GM13976 (cell line): ENCODE measurements at regions not wholly inside any gene's neighbourhood (a gene's known extent, or its start where the extent isn't known, plus 50 kb on each side); places are given as distances from the start of the nearest gene placed in this dataset.

Experiments used
- DNase-seq: peaks from one replicate; pipeline ENCODE4 v3.0.0; 2012; ENCODE audit warnings: low spot score
- CTCF ChIP-seq: IDR thresholded peaks from 2 replicates; pipeline ENCODE4 v1.5.1; 2012; ENCODE audit warnings: borderline replicate concordance, mild to moderate bottlenecking; ENCODE audit not compliant: insufficient read depth; ENCODE audit errors: extremely low read depth, missing control alignments, control extremely low read depth
- in situ Hi-C: fragments of 300-500 bp; cut with MboI; formaldehyde crosslinking; loops from one replicate; pipeline ENCODE4 v1.12.0; 2022; ENCODE audit warnings: low sequenced_read_pairs, mixed read lengths, inconsistent platforms; ENCODE audit not compliant: unreplicated experiment

GRCh38 chr13:50152224-50152623, 137.0 kb downstream of the KCNRG start:
- no peak for DNase-seq
- no peak for TF ChIP-seq CTCF
- in situ Hi-C loops: no loop called here

- DNase-seq: peak; percentile 27
- no peak for TF ChIP-seq CTCF
- in situ Hi-C loops: no loop called here
Measured at GRCh38 chr13:50152655-50153309, 137.5 kb downstream of the KCNRG start.

- in situ Hi-C loops: no loop called here
- no peak for DNase-seq
- TF ChIP-seq CTCF: no peak
Measured at GRCh38 chr13:50153401-50153800, 138.2 kb downstream of the KCNRG start.

GRCh38 chr13:50153876-50154275, 138.6 kb downstream of the KCNRG start:
- no peak for TF ChIP-seq CTCF
- in situ Hi-C loops: no loop called here
- DNase-seq: no peak

- in situ Hi-C loops: no loop called here
- DNase-seq: no peak
- no peak for TF ChIP-seq CTCF
Measured at GRCh38 chr13:50154697-50155096, 139.5 kb downstream of the KCNRG start.

- TF ChIP-seq CTCF: no peak
- no peak for DNase-seq
- in situ Hi-C loops: no loop called here
Measured at GRCh38 chr13:50156140-50156539, 140.9 kb downstream of the KCNRG start.
